PC-3 (cell line): ENCODE measurements at regions not wholly inside any gene's neighbourhood (a gene's known extent, or its start where the extent isn't known, plus 50 kb on each side); places are given as distances from the start of the nearest gene placed in this dataset.

Experiments used
- ATAC-seq: fragments of 200-7000 bp; cut with Tn5 transposase; 2 replicates; pipeline ENCODE4 v1.9.1; 2020; ENCODE audit warnings: mild to moderate bottlenecking, moderate library complexity
- BruUV-seq: library from RNA; stranded (reverse); fragments of 400-500 nt; replicated peaks from 2 replicates; lab custom pipeline; 2021; lab: Mats Ljungman, UMichigan
- CTCF ChIA-PET: fragments of 300-600 bp; sonication (Branson Sonifier 250); formaldehyde crosslinking; loops from one replicate; lab custom pipeline; 2022; ENCODE audit warnings: antibody characterized with exemption; lab: Charles Lee
- POLR2A ChIA-PET: fragments of 300-600 bp; sonication (Branson Sonifier 250); formaldehyde crosslinking; loops from one replicate; lab custom pipeline; 2022; ENCODE audit warnings: antibody characterized with exemption; ENCODE audit not compliant: unreplicated experiment; lab: Charles Lee
- DNase-seq: peaks from one replicate; pipeline ENCODE4 v3.0.0-alpha.2; 2015
- H2AFZ ChIP-seq: fragments of 300-600 bp; sonication (generic); 2 replicates; pipeline ENCODE4 v1.6.0; 2016; ENCODE audit warnings: antibody characterized with exemption, low read length
- H3F3A ChIP-seq: fragments of 300-600 bp; sonication (generic); one replicate; pipeline ENCODE4 v1.6.0; 2017; ENCODE audit warnings: antibody characterized with exemption, low read length, control low read depth, mild to moderate bottlenecking; ENCODE audit not compliant: unreplicated experiment
- H3K27ac ChIP-seq: fragments of 300-600 bp; sonication (generic); 2 replicates; pipeline ENCODE4 v1.5.1; 2016; ENCODE audit warnings: mild to moderate bottlenecking, low read length
- H3K27me3 ChIP-seq: fragments of 300-600 bp; sonication (generic); 2 replicates; pipeline ENCODE4 v1.6.1; 2016; ENCODE audit warnings: low read length, mixed read lengths
- H3K36me3 ChIP-seq: fragments of 300-600 bp; sonication (generic); 2 replicates; pipeline ENCODE4 v1.6.1; 2016; ENCODE audit warnings: low read depth, mixed run types, low read length, mixed read lengths
- H3K4me1 ChIP-seq: fragments of 300-600 bp; sonication (generic); 2 replicates; pipeline ENCODE4 v1.5.1; 2016; ENCODE audit warnings: low read length; ENCODE audit not compliant: insufficient read depth
- H3K4me2 ChIP-seq: fragments of 300-600 bp; sonication (generic); 2 replicates; pipeline ENCODE4 v1.6.0; 2016; ENCODE audit warnings: low read length
- H3K4me3 ChIP-seq: fragments of 300-600 bp; sonication (generic); 2 replicates; pipeline ENCODE4 v1.5.1; 2016; ENCODE audit warnings: mild to moderate bottlenecking, low read length, mixed read lengths
- H3K79me2 ChIP-seq: fragments of 300-600 bp; sonication (generic); 2 replicates; pipeline ENCODE4 v1.6.1; 2017; ENCODE audit warnings: low read length, mixed read lengths
- H3K9ac ChIP-seq: fragments of 300-600 bp; sonication (generic); 2 replicates; pipeline ENCODE4 v1.6.0; 2016; ENCODE audit warnings: mild to moderate bottlenecking, low read length
- H3K9me2 ChIP-seq: fragments of 300-600 bp; sonication (generic); replicated peaks from 2 replicates; pipeline ENCODE4 v1.6.1; 2016; ENCODE audit warnings: mixed run types, low read length, mixed read lengths
- H3K9me3 ChIP-seq: fragments of 300-600 bp; sonication (generic); 2 replicates; pipeline ENCODE4 v1.6.1; 2016; ENCODE audit warnings: low read length, mixed read lengths
- H4K20me1 ChIP-seq: fragments of 300-600 bp; sonication (generic); 2 replicates; pipeline ENCODE4 v1.6.1; 2016; ENCODE audit warnings: low read length, mixed read lengths
- EZH2 ChIP-seq: fragments of 300-600 bp; sonication (generic); IDR thresholded peaks from one replicate; pipeline ENCODE4 v1.6.1; 2017; ENCODE audit warnings: antibody characterized with exemption, mild to moderate bottlenecking, low read length; ENCODE audit not compliant: unreplicated experiment
- EZH2phosphoT487 ChIP-seq: fragments of 300-600 bp; sonication (generic); IDR thresholded peaks from 2 replicates; pipeline ENCODE4 v1.6.1; 2018; ENCODE audit warnings: mild to moderate bottlenecking, antibody characterized with exemption, low read length, borderline replicate concordance
- intact Hi-C: fragments of 100-400 bp; cut with micrococcal nuclease; formaldehyde crosslinking; loops from 2 replicates; pipeline ENCODE4 v1.9.0; 2023
- TF ChIP-seq, protein P1 (sequence below): fragments of 300-600 bp; sonication (generic); conservative IDR thresholded peaks from 2 replicates; pipeline ENCODE4 v1.5.1; 2017; ENCODE audit warnings: antibody characterized with exemption, low read depth, mild to moderate bottlenecking, low read length

DNA sequence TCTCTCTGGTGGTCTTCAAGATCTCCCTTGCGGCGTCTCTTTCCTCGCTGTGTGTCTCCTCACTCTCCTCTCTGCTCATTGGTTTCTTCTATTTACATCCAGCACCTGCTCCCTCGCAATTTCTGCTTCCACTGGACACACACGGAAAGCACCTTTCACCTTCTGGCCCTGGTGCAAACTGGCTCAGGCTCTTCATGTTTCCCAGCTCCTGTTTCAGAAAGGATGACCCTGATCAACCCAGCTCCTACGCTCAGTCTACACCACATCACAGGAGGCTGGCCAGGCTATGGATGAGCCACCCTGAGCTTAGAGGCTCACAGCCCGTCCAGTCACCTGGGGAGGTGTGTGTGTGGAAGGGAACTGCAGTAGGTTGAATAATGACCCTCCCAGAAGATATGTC lies 72.7 kb downstream of the MCFD2 start:
- intact Hi-C loops = no loop called here
- TF ChIP-seq EZH2phosphoT487 (no peak), EZH2 (no peak)
- TF ChIP-seq, protein P1, sequence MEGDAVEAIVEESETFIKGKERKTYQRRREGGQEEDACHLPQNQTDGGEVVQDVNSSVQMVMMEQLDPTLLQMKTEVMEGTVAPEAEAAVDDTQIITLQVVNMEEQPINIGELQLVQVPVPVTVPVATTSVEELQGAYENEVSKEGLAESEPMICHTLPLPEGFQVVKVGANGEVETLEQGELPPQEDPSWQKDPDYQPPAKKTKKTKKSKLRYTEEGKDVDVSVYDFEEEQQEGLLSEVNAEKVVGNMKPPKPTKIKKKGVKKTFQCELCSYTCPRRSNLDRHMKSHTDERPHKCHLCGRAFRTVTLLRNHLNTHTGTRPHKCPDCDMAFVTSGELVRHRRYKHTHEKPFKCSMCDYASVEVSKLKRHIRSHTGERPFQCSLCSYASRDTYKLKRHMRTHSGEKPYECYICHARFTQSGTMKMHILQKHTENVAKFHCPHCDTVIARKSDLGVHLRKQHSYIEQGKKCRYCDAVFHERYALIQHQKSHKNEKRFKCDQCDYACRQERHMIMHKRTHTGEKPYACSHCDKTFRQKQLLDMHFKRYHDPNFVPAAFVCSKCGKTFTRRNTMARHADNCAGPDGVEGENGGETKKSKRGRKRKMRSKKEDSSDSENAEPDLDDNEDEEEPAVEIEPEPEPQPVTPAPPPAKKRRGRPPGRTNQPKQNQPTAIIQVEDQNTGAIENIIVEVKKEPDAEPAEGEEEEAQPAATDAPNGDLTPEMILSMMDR = no peak
- Histone ChIP-seq H3K4me2 (no peak overlapping the region), H2AFZ (no peak overlapping the region), H3K27me3 (no peaks in the 10 kb centered on the region), H3K9me3 (no peaks in the 10 kb centered on the region), H3K9ac (no peak overlapping the region), H3K4me1 (peaks cover 20% of the 10 kb centered on the region), H3K27ac (no peak overlapping the region), H4K20me1 (no peaks in the 10 kb centered on the region), H3K79me2 (no peaks in the 10 kb centered on the region), H3K36me3 (no peaks in the 10 kb centered on the region), H3K4me3 (no peak overlapping the region), H3F3A (no peaks in the 10 kb centered on the region), H3K9me2 (no peaks in the 10 kb centered on the region)
- no peak for ATAC-seq
- DNase-seq = no peak
- BruUV-seq = no TSS peak
- CTCF ChIA-PET = no interaction called here
- POLR2A ChIA-PET = no interaction called here

DNA sequence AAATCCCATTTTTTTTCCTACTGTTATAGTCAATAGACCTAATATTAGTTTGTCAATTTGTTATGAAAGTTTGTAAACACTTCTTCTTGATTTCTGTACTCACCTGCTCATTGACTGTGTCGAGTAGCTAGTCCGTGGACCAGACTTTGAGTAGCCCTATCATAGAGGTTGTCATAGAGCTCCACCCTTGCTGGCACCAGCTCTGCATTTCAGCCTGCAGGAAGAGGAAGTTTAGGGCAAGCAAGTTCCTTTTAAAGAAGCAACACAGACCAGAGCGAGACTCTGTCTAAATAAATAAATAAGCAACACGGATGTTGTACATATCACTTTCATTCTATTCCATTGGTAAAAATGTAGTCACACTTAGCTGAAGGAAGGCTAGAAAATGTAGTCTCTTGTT lies 74.0 kb downstream of the MCFD2 start:
- TF ChIP-seq EZH2phosphoT487 (no peak), EZH2 (no peak)
- TF ChIP-seq, protein P1 = no peak
- BruUV-seq = no TSS peak
- Histone ChIP-seq H3K27ac (no peak overlapping the region), H3K9ac (no peak overlapping the region), H3K4me1 (peaks cover 7% of the 10 kb centered on the region), H3K4me3 (no peak overlapping the region), H4K20me1 (no peaks in the 10 kb centered on the region), H3K4me2 (no peak overlapping the region), H3K9me3 (no peaks in the 10 kb centered on the region), H3K36me3 (no peaks in the 10 kb centered on the region), H3K79me2 (no peaks in the 10 kb centered on the region), H3K9me2 (no peaks in the 10 kb centered on the region), H3F3A (no peaks in the 10 kb centered on the region), H3K27me3 (no peaks in the 10 kb centered on the region), H2AFZ (no peak overlapping the region)
- intact Hi-C loops = no loop called here
- ChIA-PET POLR2A (no interaction called here), CTCF (no interaction called here)
- DNase-seq (no peak), ATAC-seq (no peak)

DNA sequence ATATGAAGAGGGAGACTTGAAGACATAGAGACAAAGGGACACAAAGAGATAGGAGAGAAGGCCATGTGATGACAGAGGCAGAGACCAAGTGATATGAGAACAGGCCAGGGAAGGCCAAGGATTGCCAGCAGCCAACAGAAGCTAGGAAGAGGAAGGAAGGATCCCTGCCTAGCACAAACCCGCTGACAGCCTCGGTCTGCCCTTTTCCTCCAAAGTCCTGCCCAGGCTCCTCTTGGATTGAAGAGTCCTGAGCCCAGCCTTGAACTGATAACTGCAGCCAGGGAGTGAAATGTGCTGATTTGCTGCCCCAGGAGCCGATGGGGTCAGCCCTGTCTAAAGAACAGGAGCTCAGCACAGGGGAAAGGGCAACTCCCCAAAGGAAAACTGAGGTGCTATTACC lies 76.6 kb downstream of the MCFD2 start:
- ATAC-seq (no peak), DNase-seq (no peak)
- Histone ChIP-seq H4K20me1 (no peaks in the 10 kb centered on the region), H3F3A (no peaks in the 10 kb centered on the region), H3K4me2 (no peak overlapping the region), H3K27me3 (no peaks in the 10 kb centered on the region), H3K36me3 (no peaks in the 10 kb centered on the region), H3K9me3 (no peaks in the 10 kb centered on the region), H3K9me2 (no peaks in the 10 kb centered on the region), H3K4me3 (no peak overlapping the region), H3K4me1 (peaks cover 9% of the 10 kb centered on the region), H3K9ac (no peak overlapping the region), H2AFZ (no peak overlapping the region), H3K27ac (no peak overlapping the region), H3K79me2 (no peaks in the 10 kb centered on the region)
- no TSS peak for BruUV-seq
- intact Hi-C loops = no loop called here
- POLR2A ChIA-PET = no interaction called here
- CTCF ChIA-PET = no interaction called here
- TF ChIP-seq, protein P1 = no peak
- TF ChIP-seq EZH2phosphoT487 = no peak
- no peak for TF ChIP-seq EZH2
